CD4-positive, alpha-beta T cell (primary cell): ENCODE measurements at regions not wholly inside any gene's neighbourhood (a gene's known extent, or its start where the extent isn't known, plus 50 kb on each side); places are given as distances from the start of the nearest gene placed in this dataset.

ENCODE experiments used
- ATAC-seq: fragments of 200-7000 bp; cut with Tn5 transposase; one replicate; pipeline ENCODE4 v1.10.0; 2022; ENCODE audit warnings: mild to moderate bottlenecking; ENCODE audit not compliant: poor library complexity
- CTCF ChIA-PET: fragments of 350-600 bp; sonication (Branson Sonifier 250); formaldehyde crosslinking; loops from one replicate; lab custom pipeline; 2021; ENCODE audit warnings: antibody characterized with exemption, inconsistent platforms; lab: Charles Lee
- POLR2A ChIA-PET: fragments of 350-600 bp; sonication (Branson Sonifier 250); formaldehyde crosslinking; loops from one replicate; lab custom pipeline; 2021; ENCODE audit warnings: antibody characterized with exemption, inconsistent platforms; lab: Charles Lee
- DNase-seq, 14 experiments: peaks; one replicate each; pipeline ENCODE4 v3.0.0-alpha.2; 2013 to 2020; ENCODE audit warnings: mixed read lengths in 2 of 14
- H3K27ac ChIP-seq, 2 donors: one replicate each; pipeline versions ENCODE4 v1.5.1 to v1.7.0; 2013; ENCODE audit warnings: low read length in 2 of 2, low read depth in 1 of 2, mild to moderate bottlenecking in 1 of 2
- H3K27me3 ChIP-seq, 2 experiments: 1 replicate in 1 of 2; 2 replicates in 1 of 2; pipeline versions ENCODE4 v1.6.1 to v1.7.0; 2013; ENCODE audit warnings: low read length in 2 of 2, control low read depth in 1 of 2, mild to moderate bottlenecking in 1 of 2, moderate library complexity in 1 of 2; ENCODE audit not compliant: insufficient read depth in 2 of 2, control insufficient read depth in 1 of 2
- H3K36me3 ChIP-seq: one replicate; pipeline ENCODE4 v1.6.1; 2013; ENCODE audit warnings: low read length, control low read depth; ENCODE audit not compliant: insufficient read depth
- H3K4me1 ChIP-seq: one replicate; pipeline ENCODE4 v1.6.1; 2013; ENCODE audit warnings: low read length, control low read depth; ENCODE audit not compliant: insufficient read depth
- H3K4me3 ChIP-seq: one replicate; pipeline ENCODE4 v1.5.1; 2013; ENCODE audit warnings: mild to moderate bottlenecking, low read length, moderate library complexity
- H3K9me3 ChIP-seq, 2 experiments: 1 replicate in 1 of 2; 2 replicates in 1 of 2; pipeline versions ENCODE4 v1.6.1 to v1.7.0; 2013; ENCODE audit warnings: low read length in 2 of 2, mild to moderate bottlenecking in 2 of 2, control low read depth in 1 of 2, moderate library complexity in 1 of 2; ENCODE audit not compliant: control insufficient read depth in 1 of 2, insufficient read depth in 1 of 2
- H3K27ac Mint-ChIP-seq: one replicate; pipeline ENCODE4 v1.8.0; 2020; ENCODE audit warnings: mixed read lengths
- H3K27me3 Mint-ChIP-seq: one replicate; pipeline ENCODE4 v1.8.0; 2021; ENCODE audit warnings: mixed read lengths
- H3K36me3 Mint-ChIP-seq: one replicate; pipeline ENCODE4 v1.8.0; 2021; ENCODE audit warnings: low read depth, mixed read lengths
- H3K4me1 Mint-ChIP-seq: one replicate; pipeline ENCODE4 v1.8.0; 2021; ENCODE audit warnings: low read depth, mixed read lengths
- H3K4me3 Mint-ChIP-seq: one replicate; pipeline ENCODE4 v1.8.0; 2020; ENCODE audit warnings: mild to moderate bottlenecking, mixed read lengths
- H3K9me3 Mint-ChIP-seq: one replicate; pipeline ENCODE4 v1.8.0; 2020; ENCODE audit warnings: mixed read lengths
- CTCF ChIP-seq: fragments of 200-600 bp; IDR thresholded peaks from one replicate; pipeline ENCODE4 v1.8.0; 2022; ENCODE audit warnings: antibody characterized with exemption, mild to moderate bottlenecking
- intact Hi-C, 2 experiments: fragments of 100-400 bp; cut with DNase I in 1 of 2; cut with micrococcal nuclease in 1 of 2; formaldehyde crosslinking; loops; one replicate each; pipeline versions ENCODE4 v1.15.1 to v1.9.0; 2023 to 2025; cut with DNase I, micrococcal nuclease

- no peaks in the 10 kb centered on the region for H3K4me1 ChIP-seq
- Mint-ChIP-seq H3K9me3 (no peaks in the 10 kb centered on the region), H3K27ac (no peak overlapping the region), H3K4me3 (no peak overlapping the region), H3K36me3 (no peaks in the 10 kb centered on the region), H3K27me3 (peaks cover 5% of the 10 kb centered on the region), H3K4me1 (no peaks in the 10 kb centered on the region)
- H3K27ac ChIP-seq: no peak overlapping the region
- H3K9me3 ChIP-seq: no peaks in the 10 kb centered on the region
- DNase-seq (no peak), ATAC-seq (no peak)
- no peak overlapping the region for H3K4me3 ChIP-seq
- H3K27me3 ChIP-seq: peaks cover 0 to 3% of the 10 kb centered on the region in 2 experiments
- H3K36me3 ChIP-seq: no peaks in the 10 kb centered on the region
- ChIA-PET POLR2A (no interaction called here), CTCF (no interaction called here)
- no peak for TF ChIP-seq CTCF
- intact Hi-C loops: no loop called here
These were observed 419.5 kb downstream of the HNRNPD start for GRCh38 chr4:81954271-81954670.

GRCh38 chr4:81951891-81952455 is 421.8 kb downstream of the HNRNPD start:
- ATAC-seq: no peak
- TF ChIP-seq CTCF: no peak
- no peak for DNase-seq
- Mint-ChIP-seq H3K4me3 (no peak overlapping the region), H3K27me3 (peaks cover 9% of the 10 kb centered on the region), H3K4me1 (no peaks in the 10 kb centered on the region), H3K27ac (no peak overlapping the region), H3K9me3 (no peaks in the 10 kb centered on the region), H3K36me3 (no peaks in the 10 kb centered on the region)
- intact Hi-C loops: no loop called here
- CTCF ChIA-PET: no interaction called here
- H3K4me1 ChIP-seq: no peaks in the 10 kb centered on the region
- peaks cover 0 to 2% of the 10 kb centered on the region in 2 experiments for H3K27me3 ChIP-seq
- no peak overlapping the region for H3K27ac ChIP-seq
- H3K4me3 ChIP-seq: no peak overlapping the region
- H3K9me3 ChIP-seq: no peaks in the 10 kb centered on the region
- no peaks in the 10 kb centered on the region for H3K36me3 ChIP-seq
- POLR2A ChIA-PET: no interaction called here

GRCh38 chr4:81946996-81947395 is 426.8 kb downstream of the HNRNPD start:
- no peaks in the 10 kb centered on the region for H3K4me1 Mint-ChIP-seq
- ATAC-seq (no peak), DNase-seq (no peak)
- Histone ChIP-seq H3K27ac (no peak overlapping the region), H3K4me1 (no peaks in the 10 kb centered on the region), H3K4me3 (no peak overlapping the region), H3K36me3 (no peaks in the 10 kb centered on the region), H3K9me3 (no peaks in the 10 kb centered on the region), H3K27me3 (no peaks in the 10 kb centered on the region)
- no peak overlapping the region for H3K4me3 Mint-ChIP-seq
- H3K36me3 Mint-ChIP-seq: no peaks in the 10 kb centered on the region
- ChIA-PET POLR2A (no interaction called here), CTCF (no interaction called here)
- no peaks in the 10 kb centered on the region for H3K9me3 Mint-ChIP-seq
- H3K27ac Mint-ChIP-seq: no peak overlapping the region
- TF ChIP-seq CTCF: no peak
- intact Hi-C loops: no loop called here
- peaks cover 8% of the 10 kb centered on the region for H3K27me3 Mint-ChIP-seq
